A549 (cell line): ENCODE measurements at regions not wholly inside any gene's neighbourhood (a gene's known extent, or its start where the extent isn't known, plus 50 kb on each side); places are given as distances from the start of the nearest gene placed in this dataset.

Experiments used
- ATAC-seq, 2 experiments: fragments of 200-7000 bp in 1 of 2; fragments of >200 bp in 1 of 2; cut with Nextera tagmentation in 1 of 2; cut with Tn5 transposase in 1 of 2; 3 replicates each; pipeline versions ENCODE4 v1.8.0 to v1.9.1; 2018 to 2020; ENCODE audit warnings: mild to moderate bottlenecking in 1 of 2, moderate library complexity in 1 of 2
- CTCF ChIA-PET: fragments of 300-600 bp; sonication (Branson Sonifier 250); formaldehyde crosslinking; extraction: SDS; loops from one replicate; lab custom pipeline; 2021; ENCODE audit warnings: antibody characterized with exemption, inconsistent platforms; lab: Yijun Ruan, JAX
- POLR2A ChIA-PET: fragments of 350-600 bp; formaldehyde crosslinking; extraction: SDS; loops from one replicate; lab custom pipeline; 2021; ENCODE audit warnings: antibody characterized with exemption, inconsistent platforms; lab: Yijun Ruan, JAX
- DNase-seq, 2 experiments: peaks; one replicate each; pipeline versions ENCODE4 v3.0.0 to v3.0.0-alpha.2; 2011 to 2016; ENCODE audit warnings: low read depth in 1 of 2, low spot score in 1 of 2
- FAIRE-seq: peaks from 2 replicates; lab custom pipeline; 2011; peaks lifted over from hg19 to GRCh38; lab: Jason Lieb, UNC
- H3K27ac ChIP-seq, 2 experiments: fragments of >200 bp; sonication (Bioruptor Twin); formaldehyde crosslinking; 3 replicates each; pipeline ENCODE4 v1.5.1; 2016 to 2017
- H3K4me1 ChIP-seq: fragments of >200 bp; sonication (Bioruptor Twin); formaldehyde crosslinking; 3 replicates; pipeline ENCODE4 v1.6.1; 2016
- H3K4me2 ChIP-seq: fragments of >200 bp; sonication (Bioruptor Twin); formaldehyde crosslinking; 3 replicates; pipeline ENCODE4 v1.6.1; 2016
- H3K4me3 ChIP-seq: fragments of >200 bp; sonication (Bioruptor Twin); formaldehyde crosslinking; 3 replicates; pipeline ENCODE4 v1.5.1; 2016
- H3K9me3 ChIP-seq: fragments of >200 bp; sonication (Bioruptor Twin); formaldehyde crosslinking; 3 replicates; pipeline ENCODE4 v1.6.1; 2016
- BHLHE40 ChIP-seq: IDR thresholded peaks from 2 replicates; pipeline ENCODE4 v1.6.1; 2012; ENCODE audit warnings: low read depth, low read length, inconsistent platforms
- CBX2 ChIP-seq: fragments of 200-600 bp; sonication (generic); IDR thresholded peaks from 2 replicates; pipeline ENCODE4 v1.6.1; 2016; ENCODE audit warnings: low read depth, mild to moderate bottlenecking, borderline replicate concordance
- CBX8 ChIP-seq: fragments of 200-600 bp; sonication (generic); IDR thresholded peaks from 2 replicates; pipeline ENCODE4 v1.6.1; 2016
- CEBPB ChIP-seq, 2 experiments: fragments of >200 bp in 1 of 2; sonication (Bioruptor Twin) in 1 of 2; formaldehyde crosslinking in 1 of 2; IDR thresholded peaks; 2 replicates each; pipeline ENCODE4 v1.6.1; 2012 to 2016
- CTCF ChIP-seq: fragments of >200 bp; sonication (Bioruptor Twin); formaldehyde crosslinking; IDR thresholded peaks from 3 replicates; pipeline ENCODE4 v1.5.1; 2016
- EHF ChIP-seq: fragments of 250-450 bp; sonication (Bioruptor Pico); IDR thresholded peaks from 2 replicates; pipeline ENCODE4 v1.5.0; 2020; ENCODE audit warnings: mild to moderate bottlenecking
- EHMT2 ChIP-seq: fragments of 200-600 bp; sonication (generic); IDR thresholded peaks from 2 replicates; pipeline ENCODE4 v1.6.1; 2016; ENCODE audit warnings: antibody characterized with exemption, low read depth, mild to moderate bottlenecking, moderate library complexity
- ELK1 ChIP-seq: fragments of 150-350 bp; IDR thresholded peaks from 2 replicates; pipeline ENCODE4 v1.6.1; 2014; ENCODE audit warnings: low read depth, mild to moderate bottlenecking, low read length
- GATA3 ChIP-seq: IDR thresholded peaks from 2 replicates; pipeline ENCODE4 v1.6.1; 2012; ENCODE audit warnings: borderline replicate concordance
- HES2 ChIP-seq: fragments of >200 bp; sonication (Bioruptor Twin); formaldehyde crosslinking; IDR thresholded peaks from 2 replicates; pipeline ENCODE4 v1.6.1; 2016
- HOXB13 ChIP-seq: fragments of 250-450 bp; sonication (Bioruptor Pico); IDR thresholded peaks from 2 replicates; pipeline ENCODE4 v1.5.0; 2020; ENCODE audit warnings: low read depth, mild to moderate bottlenecking, moderate library complexity
- KDM1A ChIP-seq: fragments of 200-600 bp; sonication (generic); IDR thresholded peaks from 2 replicates; pipeline ENCODE4 v1.6.1; 2016; ENCODE audit warnings: low read depth, mild to moderate bottlenecking
- KDM5A ChIP-seq: fragments of 200-600 bp; sonication (generic); IDR thresholded peaks from 2 replicates; pipeline ENCODE4 v1.6.1; 2016; ENCODE audit warnings: antibody characterized with exemption, mild to moderate bottlenecking
- MYC ChIP-seq: IDR thresholded peaks from 2 replicates; pipeline ENCODE4 v1.6.1; 2012; ENCODE audit warnings: mild to moderate bottlenecking, inconsistent platforms, low read length, improper control_type of control experiment, borderline replicate concordance
- NPAS2 ChIP-seq: fragments of 250-450 bp; sonication (Bioruptor Pico); IDR thresholded peaks from 2 replicates; pipeline ENCODE4 v1.8.0; 2022; ENCODE audit warnings: mild to moderate bottlenecking, moderate library complexity, borderline replicate concordance
- NR3C1 ChIP-seq: fragments of >200 bp; sonication (Bioruptor Twin); formaldehyde crosslinking; IDR thresholded peaks from 3 replicates; pipeline ENCODE4 v1.6.1; 2017
- PHF8 ChIP-seq: fragments of 200-600 bp; sonication (generic); IDR thresholded peaks from 2 replicates; pipeline ENCODE4 v1.6.1; 2016; ENCODE audit warnings: low read depth, mild to moderate bottlenecking, antibody characterized with exemption, moderate library complexity, borderline replicate concordance
- POLR2A ChIP-seq: IDR thresholded peaks from 2 replicates; pipeline ENCODE4 v1.6.1; 2012; ENCODE audit warnings: mild to moderate bottlenecking, low read length
- POLR2AphosphoS2 ChIP-seq: conservative IDR thresholded peaks from 2 replicates; pipeline ENCODE4 v1.6.1; 2012; ENCODE audit warnings: low read length, improper control_type of control experiment, inconsistent platforms
- RAD21 ChIP-seq, 2 experiments: fragments of >200 bp in 1 of 2; sonication (Bioruptor Twin) in 1 of 2; formaldehyde crosslinking in 1 of 2; IDR thresholded peaks in 1 of 2; conservative IDR thresholded peaks in 1 of 2; 2 replicates in 1 of 2; 3 replicates in 1 of 2; pipeline ENCODE4 v1.6.1; 2012 to 2018; ENCODE audit warnings: inconsistent platforms in 1 of 2
- RARB ChIP-seq: fragments of 250-450 bp; sonication (Bioruptor Pico); IDR thresholded peaks from 2 replicates; pipeline ENCODE4 v1.8.0; 2021; ENCODE audit warnings: mild to moderate bottlenecking, moderate library complexity
- RCOR1 ChIP-seq: fragments of 150-350 bp; IDR thresholded peaks from 2 replicates; pipeline ENCODE4 v1.6.1; 2014; ENCODE audit warnings: antibody characterized with exemption, low read length, low read depth
- RFX5 ChIP-seq: fragments of 450-650 bp; IDR thresholded peaks from 2 replicates; pipeline ENCODE4 v1.7.1; 2014; ENCODE audit warnings: antibody characterized with exemption, mild to moderate bottlenecking, moderate library complexity
- SMC3 ChIP-seq: fragments of >200 bp; sonication (Bioruptor Twin); formaldehyde crosslinking; IDR thresholded peaks from 3 replicates; pipeline ENCODE4 v1.6.1; 2018; ENCODE audit warnings: inconsistent platforms
- TP53 ChIP-seq: fragments of 250-450 bp; sonication (Bioruptor Pico); IDR thresholded peaks from 2 replicates; pipeline ENCODE4 v1.5.0; 2021; ENCODE audit warnings: mild to moderate bottlenecking, moderate library complexity
- ZC3H11A ChIP-seq: fragments of 450-650 bp; IDR thresholded peaks from 2 replicates; pipeline ENCODE4 v1.6.1; 2014; ENCODE audit warnings: antibody characterized with exemption, mild to moderate bottlenecking
- ZNF302 ChIP-seq: fragments of 250-450 bp; sonication (Bioruptor Pico); IDR thresholded peaks from 2 replicates; pipeline ENCODE4 v1.9.0; 2021; ENCODE audit warnings: inconsistent platforms, mild to moderate bottlenecking, moderate library complexity
- ZSCAN20 ChIP-seq: fragments of 250-450 bp; sonication (Bioruptor Pico); IDR thresholded peaks from 2 replicates; pipeline ENCODE4 v1.8.0; 2022; ENCODE audit warnings: mild to moderate bottlenecking, moderate library complexity
- WGBS: methylation state at CpG from one replicate; pipeline ENCODE4 v1.1.6; 2017; ENCODE audit errors: missing lambda C conversion rate; 5-methylcytosine and 5-hydroxymethylcytosine counted together

- CTCF ChIA-PET: no interaction called here
- no peaks in the 10 kb centered on the region; the same call in 2 of the 3 replicates for H3K9me3 ChIP-seq
- 30% methylated on average over 3 of the region's 3 CpGs for WGBS
- H3K4me1 ChIP-seq: no peaks in the 10 kb centered on the region
- ATAC-seq (no peak), FAIRE-seq (no peak), DNase-seq (no peak)
- TF ChIP-seq CTCF (no peak), ZSCAN20 (CRISPR knock-in tag) (no peak), NR3C1 (no peak), HOXB13 (CRISPR knock-in tag) (no peak)
- no peak overlapping the region for H3K27ac ChIP-seq
- no peak overlapping the region for H3K4me3 ChIP-seq
- POLR2A ChIA-PET: no interaction called here
- H3K4me2 ChIP-seq: no peak overlapping the region
Observed at GRCh38 chr12:127749416-127749815, 517.6 kb upstream of the TMEM132C start.

- ChIA-PET CTCF (no interaction called here), POLR2A (no interaction called here)
- no peak overlapping the region for H3K27ac ChIP-seq
- H3K4me1 ChIP-seq: no peaks in the 10 kb centered on the region
- TF ChIP-seq NPAS2 (CRISPR knock-in tag): no peak
- no peak for TF ChIP-seq RAD21 (conservative IDR thresholded peaks at IDR 0.05 in 1 of 2, IDR thresholded peaks at IDR 0.05 in 1 of 2)
- no peak for TF ChIP-seq HES2
- TF ChIP-seq KDM5A: no peak
- TF ChIP-seq KDM1A: no peak
- no peak for TF ChIP-seq RFX5
- TF ChIP-seq RCOR1: no peak
- TF ChIP-seq NR3C1: no peak
- no peak for TF ChIP-seq EHF (CRISPR knock-in tag)
- no peak for TF ChIP-seq GATA3
- no peak for TF ChIP-seq TP53
- no peak for TF ChIP-seq ELK1
- TF ChIP-seq POLR2AphosphoS2: no peak
- no peak for TF ChIP-seq MYC
- no peak for TF ChIP-seq ZC3H11A
- no peak for TF ChIP-seq POLR2A
- DNase-seq (no peak), ATAC-seq (no peak), FAIRE-seq (no peak)
- H3K4me2 ChIP-seq: no peak overlapping the region
- no peaks in the 10 kb centered on the region; the same call in 2 of the 3 replicates for H3K9me3 ChIP-seq
- WGBS: 10% methylated on average over 8 of the region's 8 CpGs
- H3K4me3 ChIP-seq: no peak overlapping the region
Observed at GRCh38 chr12:127750076-127750840, 516.7 kb upstream of the TMEM132C start.

- ChIA-PET POLR2A (no interaction called here), CTCF (no interaction called here)
- Histone ChIP-seq H3K4me1 (no peaks in the 10 kb centered on the region), H3K4me3 (no peak overlapping the region), H3K4me2 (no peak overlapping the region), H3K27ac (no peak overlapping the region), H3K9me3 (peaks cover 3% of the 10 kb centered on the region; the same call in 1 of the 3 replicates)
- TF ChIP-seq SMC3: no peak
- no peak for TF ChIP-seq BHLHE40
- no peak for TF ChIP-seq CEBPB (IDR thresholded peaks at IDR 0.05)
- TF ChIP-seq KDM5A: no peak
- TF ChIP-seq EHMT2: no peak
- no peak for TF ChIP-seq ZNF302
- TF ChIP-seq PHF8: no peak
- TF ChIP-seq CBX8: no peak
- TF ChIP-seq ZSCAN20 (CRISPR knock-in tag): no peak
- no peak for TF ChIP-seq RARB
- TF ChIP-seq CBX2: no peak
- TF ChIP-seq CTCF: no peak
- DNase-seq (no peak), ATAC-seq (no peak), FAIRE-seq (no peak)
- WGBS: 8% methylated on average over 1 of the region's 1 CpG
Observed at GRCh38 chr12:127752802-127753201, 514.2 kb upstream of the TMEM132C start.
